ENCODE measurements at regions not wholly inside any gene's neighbourhood (a gene's known extent, or its start where the extent isn't known, plus 50 kb on each side); places are given as distances from the start of the nearest gene placed in this dataset.

DNA sequence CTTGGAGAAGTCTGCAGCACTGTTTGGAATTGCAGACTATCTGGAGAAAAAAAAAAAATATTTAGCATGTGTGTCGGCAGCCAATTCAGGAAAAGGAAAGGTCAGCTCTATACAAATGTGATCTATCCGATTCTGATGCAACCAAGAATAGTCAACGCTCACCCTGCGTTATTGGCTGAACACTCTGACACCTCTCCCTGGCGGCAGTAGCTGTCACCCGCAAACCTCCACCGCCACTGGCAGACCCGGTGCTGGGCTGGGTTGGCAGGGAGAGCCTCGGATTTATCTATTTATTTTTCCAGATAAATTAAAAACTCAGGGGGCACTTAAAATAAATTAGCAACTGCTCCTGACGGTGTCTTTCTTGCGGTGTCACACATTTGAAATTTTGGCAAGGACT is 409.7 kb downstream of the VRK1 start:
- DNase-seq (ENCODE audit: low spot score), result no peak

DNA sequence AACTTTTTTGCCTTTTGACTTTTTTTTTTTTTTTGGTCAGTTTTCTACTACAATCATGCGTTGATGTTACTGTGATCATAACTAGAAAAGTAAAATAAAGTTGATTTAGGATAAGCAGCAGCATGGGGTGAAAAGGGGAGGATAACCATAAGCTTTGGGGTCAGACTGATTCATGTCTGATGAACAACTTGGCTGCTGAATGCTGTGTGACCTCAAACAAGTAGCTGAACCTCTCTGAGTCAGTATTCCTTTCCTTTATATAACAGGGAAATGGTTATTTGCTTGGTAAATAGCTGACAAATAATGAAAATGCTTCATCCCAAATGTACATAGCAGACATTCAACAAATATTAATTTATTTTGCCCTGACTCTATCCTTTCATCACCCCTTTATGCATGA is 413.0 kb downstream of the VRK1 start:
- DNase-seq (ENCODE audit: low spot score), result no peak

DNA sequence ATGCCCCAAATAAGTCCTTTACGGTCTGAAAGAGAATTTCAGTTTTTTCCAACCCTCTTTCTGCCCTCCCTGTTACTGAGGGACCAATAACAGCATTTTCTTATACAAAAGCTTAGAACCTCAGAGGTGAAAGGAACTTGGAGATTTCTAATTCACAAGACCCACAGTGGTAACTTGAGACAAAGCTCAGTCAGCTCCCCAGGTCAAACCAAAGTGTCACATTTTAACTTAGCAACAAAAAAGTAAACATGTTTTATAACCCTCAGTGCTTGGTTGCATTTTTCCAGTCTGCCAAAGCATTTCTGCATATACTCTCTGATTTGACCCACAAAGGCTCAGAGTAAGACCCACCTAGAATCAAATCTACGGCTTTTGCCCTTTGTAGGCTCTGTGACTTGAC is 415.2 kb downstream of the VRK1 start:
- DNase-seq (ENCODE audit: low spot score), result no peak

DNA sequence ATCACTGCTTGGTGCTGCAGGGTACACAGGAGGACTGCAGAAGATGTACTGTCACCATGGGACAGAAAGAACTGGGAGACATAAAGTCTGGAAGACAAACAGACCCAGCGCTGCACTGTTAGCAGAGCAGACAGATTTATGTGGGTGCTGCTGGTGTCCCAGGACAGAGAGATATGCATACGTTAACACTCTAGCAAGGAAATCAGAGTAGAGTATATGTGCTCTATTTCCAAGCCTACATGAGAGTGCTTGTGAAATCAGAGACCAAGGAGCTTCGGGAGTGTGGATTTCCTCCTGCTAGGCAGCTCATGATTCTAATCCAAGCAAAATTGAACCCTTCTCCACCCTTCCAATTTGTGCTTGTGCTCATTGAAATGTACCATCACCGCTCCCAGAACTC is 416.5 kb downstream of the VRK1 start:
- DNase-seq (ENCODE audit: low spot score), result no peak

DNA sequence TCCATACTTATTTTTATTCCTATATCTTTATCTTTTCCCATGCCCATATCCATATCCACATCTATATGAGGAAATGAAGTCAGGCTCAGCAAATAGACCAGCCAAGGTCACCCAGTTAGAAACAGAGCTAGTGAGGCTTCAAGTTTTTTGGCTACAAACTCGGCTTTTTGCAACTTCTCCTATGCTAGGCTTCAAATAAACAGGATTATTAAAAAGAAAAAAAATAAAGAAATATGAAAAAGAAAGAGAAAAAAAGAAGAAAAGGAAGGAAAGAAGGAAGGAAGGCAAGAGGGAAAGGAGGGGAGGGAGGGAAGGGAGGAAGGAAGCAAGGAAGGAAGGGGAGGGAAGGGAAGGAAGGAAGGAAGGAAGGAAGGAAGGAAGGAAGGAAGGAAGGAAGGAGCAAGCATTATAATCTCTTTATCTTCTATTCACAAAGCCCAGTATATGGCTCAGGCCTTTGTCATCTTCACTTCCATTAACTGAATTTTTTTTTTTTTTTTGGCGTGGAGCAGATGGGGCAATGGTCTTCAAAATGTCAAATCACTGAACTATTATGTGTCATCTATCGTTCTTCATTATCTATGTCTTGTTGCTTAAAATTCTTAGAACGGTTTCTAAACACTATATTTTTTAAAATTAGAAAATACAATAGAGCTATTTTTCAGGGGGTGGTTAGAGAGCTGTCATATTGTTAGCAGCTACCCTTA is 418.2 kb downstream of the VRK1 start:
- no peak for DNase-seq (ENCODE audit: low spot score)

DNA sequence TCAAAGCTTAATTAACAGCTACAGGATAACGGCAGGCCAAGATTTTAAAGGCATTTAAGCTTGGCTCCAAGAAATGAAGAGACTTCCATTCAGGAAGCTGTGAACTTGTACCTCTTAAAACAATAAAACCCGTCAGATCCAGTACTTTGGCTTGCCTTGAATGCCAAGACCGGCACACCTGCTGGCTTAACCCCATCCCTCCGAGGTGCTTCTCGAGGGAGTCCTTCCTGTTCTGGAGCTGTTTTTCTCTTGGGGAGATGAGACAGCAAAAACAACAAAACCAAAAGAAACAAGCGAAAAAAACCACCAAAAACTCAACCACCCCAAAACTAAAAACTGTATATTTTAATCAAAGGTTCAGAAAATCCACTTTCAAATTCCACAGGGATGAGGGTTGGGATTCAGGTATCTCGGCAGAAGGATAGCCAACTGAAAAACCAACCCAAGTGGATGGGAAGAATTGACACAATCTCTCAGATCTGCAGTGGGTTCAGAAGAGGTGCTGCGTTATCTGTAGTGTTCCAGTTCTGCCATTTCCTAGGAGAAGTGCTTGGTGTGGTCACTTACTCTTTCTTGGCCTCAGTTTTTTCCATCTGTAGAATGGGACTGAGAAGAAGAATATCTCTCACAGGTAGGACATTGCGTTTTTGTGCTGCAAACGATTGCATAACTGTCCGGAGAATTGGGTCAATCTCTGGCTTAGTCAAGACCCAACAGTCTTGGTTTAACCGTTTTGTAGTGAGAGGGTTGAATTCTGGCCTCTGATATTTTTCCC is 420.1 kb downstream of the VRK1 start:
- no peak for DNase-seq (ENCODE audit: low spot score)

DNA sequence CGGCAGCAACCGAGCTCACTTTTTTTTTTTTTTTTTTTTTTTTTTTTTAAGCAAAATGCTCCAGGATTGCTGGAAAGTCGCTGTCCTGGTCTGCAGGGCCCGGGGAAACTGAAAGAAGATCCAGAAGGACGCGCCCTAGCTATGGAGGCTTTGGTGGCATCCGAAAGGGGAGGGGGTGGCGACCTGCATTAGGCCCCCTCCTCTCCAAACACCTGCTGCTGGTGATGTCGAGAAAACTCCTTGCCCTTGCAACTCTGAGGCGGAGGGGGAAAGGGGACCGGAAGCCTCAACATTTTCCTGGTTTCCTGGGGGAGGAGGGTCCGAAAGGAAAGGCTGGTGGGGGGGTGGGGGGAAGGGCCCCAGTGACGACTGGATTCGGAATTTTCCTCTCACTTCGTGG is 421.1 kb downstream of the VRK1 start:
- DNase-seq (ENCODE audit: low spot score), result no peak

DNA sequence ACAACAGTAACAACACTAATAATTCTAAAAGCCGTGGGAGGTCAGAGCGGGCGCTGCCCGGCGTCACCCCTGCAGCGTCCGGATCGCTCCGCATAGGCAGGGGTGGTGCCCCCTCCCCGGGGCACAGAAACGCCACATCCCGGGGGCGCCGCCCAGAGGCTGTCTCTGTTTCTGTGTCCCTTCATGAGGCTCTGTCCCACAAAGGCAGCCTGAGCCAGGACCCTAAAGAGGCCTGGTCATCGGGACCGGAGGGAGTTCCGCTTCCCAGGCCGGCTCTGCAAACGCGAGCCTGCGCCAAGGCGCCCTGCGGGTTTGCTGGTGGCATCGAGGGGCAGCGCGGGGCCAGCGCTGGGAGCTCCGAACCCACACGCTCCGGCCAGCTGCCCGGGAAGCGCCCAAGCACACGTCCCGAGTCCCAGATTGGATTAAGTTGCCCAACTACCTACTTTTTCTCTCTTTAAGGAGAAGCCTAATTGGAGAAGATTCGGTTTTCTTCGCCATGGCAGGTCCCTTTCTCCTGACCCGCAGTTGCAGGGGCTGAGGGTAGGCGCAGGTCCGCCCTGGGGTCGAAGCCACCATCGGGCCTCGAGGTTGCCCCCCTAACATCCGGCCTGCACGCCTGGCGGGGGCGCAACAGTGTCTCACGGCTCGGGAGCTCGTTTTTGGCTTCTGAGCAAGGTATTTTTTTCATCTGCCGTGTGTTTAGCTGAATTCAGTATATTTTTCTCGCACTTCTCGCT is 421.7 kb downstream of the VRK1 start:
- no peak for DNase-seq (ENCODE audit: low spot score)

DNA sequence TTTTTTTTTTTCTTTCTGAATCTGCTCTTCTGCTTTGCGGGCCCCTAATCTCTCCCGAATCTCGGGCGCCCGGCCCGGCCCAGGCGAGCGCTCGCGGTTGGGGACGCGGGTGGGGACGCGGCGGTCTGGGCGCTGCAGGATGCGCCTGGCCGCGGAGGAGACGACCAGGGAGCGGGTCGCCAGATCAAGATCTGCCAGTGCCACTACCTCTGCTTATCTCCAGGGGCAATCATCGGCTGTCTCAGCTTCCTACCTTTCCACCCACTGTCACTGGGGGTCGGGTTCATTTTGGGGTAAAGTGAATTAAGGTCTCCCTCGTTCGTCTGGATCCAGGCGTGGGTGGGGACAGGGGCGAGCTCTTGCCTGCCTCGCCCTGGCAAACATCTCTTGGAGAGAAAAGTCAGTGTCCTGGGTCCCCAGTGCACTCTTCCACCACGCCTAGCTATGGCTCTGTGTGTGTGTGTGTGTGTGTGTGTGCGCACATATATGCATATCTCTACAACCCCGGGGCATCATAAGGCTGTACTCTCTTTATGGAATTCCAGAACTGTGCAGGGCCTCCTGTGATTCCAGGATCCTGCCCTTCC is 422.3 kb downstream of the VRK1 start:
- DNase-seq (ENCODE audit: low spot score), result no peak

DNA sequence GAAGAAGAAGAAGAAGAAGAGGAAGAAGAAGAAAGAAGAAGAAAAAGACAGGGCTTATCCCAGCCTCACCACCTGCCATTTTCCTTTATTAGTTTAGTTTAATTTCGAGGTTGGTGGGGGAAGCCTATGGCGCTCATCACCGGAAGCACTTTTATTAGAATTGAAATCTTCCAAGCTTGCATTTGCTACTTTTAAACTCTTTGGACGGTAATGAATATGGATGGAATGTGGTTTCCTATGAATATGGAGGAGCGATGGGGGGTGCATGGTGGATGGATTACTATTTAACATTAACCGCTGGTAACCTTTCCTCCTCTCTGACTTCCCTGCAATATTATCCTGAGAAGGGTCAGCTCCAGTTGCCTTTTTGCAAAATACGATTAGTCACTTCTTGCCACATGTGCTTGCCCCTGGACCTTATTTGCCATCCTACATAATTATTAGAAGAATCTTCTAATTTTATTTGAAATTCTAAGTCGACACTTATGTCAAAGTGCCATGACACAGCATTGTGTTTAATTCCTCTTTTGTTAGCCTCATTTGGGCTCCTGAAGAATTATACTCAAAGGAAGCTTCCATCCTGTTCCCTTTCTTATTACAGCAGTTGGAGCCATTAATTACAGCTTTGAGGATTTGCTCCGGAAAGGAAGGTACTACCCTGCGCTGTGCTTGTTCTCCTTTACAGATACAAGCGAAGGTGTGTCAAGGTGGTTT is 424.5 kb downstream of the VRK1 start:
- no peak for DNase-seq (ENCODE audit: low spot score)

DNA sequence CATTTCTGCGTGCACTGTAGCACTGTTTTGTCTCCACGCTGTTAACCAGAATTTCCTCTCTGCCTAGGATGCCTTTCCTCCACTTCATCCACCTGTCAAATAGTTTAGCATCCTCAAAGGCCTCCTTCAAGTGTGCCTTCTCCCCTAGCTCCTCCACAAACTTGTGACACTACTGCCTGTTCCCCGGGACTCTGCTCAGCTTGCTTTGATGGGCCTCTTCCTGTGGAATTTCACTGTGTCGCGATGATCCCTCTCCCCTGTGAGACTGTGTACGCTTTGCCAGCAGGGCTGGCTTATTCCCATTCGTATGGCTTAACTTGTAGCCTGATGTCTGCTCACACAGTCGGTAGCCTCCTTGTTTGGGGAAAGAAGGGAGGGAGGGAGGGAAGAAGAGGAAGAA is 426.8 kb downstream of the VRK1 start:
- no peak for DNase-seq (ENCODE audit: low spot score)

DNA sequence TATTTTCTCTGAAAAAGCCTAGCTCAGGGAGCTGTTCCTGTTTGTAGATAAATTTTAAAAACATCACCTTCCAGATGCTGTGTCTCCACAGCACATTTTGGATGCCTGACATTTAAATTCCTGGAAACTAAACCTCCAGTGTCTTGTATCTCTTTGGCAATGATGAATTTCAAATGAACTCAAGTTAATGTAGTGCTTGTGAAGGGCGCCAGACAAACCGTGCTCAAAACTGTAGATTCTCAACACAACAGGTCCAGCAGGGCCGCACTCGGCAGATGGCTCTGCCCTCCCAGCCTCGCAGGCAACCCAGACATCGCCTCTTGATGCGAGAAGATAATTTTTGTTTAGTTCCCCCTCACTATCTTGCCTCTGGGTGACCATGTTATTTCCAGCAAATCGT is 432.9 kb downstream of the VRK1 start:
- DNase-seq (ENCODE audit: low spot score), result no peak

DNA sequence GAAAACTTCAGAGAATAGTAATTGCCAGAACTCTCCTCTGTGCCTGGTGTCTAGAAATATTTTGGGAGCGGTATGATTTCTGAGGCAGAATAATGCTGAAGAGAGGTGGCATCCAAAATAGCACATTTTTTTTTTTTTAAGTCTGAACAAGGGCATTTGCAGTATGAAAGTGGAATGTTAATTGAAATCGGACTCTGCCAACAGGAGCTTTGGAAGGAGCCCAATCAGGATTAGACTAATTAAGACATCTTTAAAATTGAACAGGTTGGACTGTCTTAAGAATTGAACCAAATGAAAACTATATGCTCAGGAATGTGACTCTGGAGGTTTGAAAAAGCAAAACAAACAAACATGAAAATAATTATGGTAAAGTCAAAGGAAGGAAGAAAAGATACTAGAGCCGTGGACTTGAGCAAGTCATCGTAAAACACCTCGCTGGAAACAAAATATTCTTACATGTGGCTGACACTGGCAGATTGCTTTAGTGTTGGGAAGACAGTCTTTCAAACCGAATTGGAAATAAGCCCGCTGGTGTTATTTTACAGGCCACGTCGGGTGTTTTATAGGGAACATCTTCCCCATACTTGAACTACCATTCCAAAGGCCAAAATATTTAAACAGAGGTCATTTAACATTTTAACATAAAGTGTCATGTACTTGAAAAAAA is 436.3 kb downstream of the VRK1 start:
- no peak for DNase-seq (ENCODE audit: low spot score)

DNA sequence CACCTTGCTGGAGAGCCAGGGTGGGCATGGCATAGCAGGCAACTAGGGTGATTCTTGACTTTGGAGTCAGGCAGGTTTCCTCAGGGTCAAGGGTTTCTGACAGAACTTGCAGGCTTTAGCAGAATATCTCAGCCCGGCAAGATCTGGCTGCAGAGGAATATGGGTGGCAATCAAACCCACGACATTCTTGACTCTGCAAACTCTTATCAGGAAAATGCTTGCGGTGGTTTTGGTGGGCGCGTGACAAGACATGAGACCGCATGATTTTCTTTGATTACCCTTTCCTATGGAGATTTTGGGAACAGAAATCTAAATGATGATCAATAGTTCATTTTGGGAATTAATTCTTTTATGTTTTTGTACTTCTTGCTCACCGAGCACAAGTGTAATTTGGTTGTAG is 449.5 kb downstream of the VRK1 start:
- no peak for DNase-seq (ENCODE audit: low spot score)

DNA sequence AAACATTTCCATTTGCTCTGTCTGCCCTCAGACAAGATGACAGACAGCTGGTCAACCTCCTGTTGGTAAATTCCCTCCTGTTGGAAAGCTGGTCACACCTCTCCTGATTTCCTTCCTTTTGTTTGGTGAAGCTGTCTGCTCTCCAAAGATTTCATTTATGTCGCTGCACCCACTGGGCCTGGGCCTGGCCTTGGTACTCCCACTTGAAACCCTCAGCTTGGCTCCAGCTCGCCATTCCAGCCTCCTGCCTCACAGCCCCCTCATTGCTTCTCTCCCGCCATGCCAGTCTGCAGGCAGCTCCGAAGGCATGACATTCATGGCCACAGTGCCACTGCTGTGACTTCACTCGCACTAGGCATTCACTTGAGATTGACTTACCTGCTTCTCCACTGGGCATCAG is 451.8 kb downstream of the VRK1 start:
- DNase-seq (ENCODE audit: low spot score), result no peak

DNA sequence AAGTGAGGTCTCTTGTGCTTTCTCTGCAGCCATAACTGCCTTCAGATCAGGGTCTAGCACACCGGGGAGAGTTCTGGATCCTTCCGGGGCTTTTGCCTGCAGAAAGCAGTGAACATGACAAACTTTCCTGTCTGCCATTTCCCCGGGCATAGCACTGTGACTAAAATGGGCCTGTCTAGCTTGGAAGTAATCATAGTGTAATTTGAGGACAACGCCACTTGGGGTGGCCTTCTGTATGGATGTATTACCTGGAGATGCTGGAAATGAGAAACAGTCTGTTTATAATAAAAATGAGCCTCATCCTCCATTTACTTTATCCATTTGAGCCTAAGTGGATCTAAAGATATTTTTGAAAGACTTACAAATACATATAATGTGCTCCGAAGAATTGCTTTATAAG is 453.7 kb downstream of the VRK1 start:
- DNase-seq (ENCODE audit: low spot score), result no peak

DNA sequence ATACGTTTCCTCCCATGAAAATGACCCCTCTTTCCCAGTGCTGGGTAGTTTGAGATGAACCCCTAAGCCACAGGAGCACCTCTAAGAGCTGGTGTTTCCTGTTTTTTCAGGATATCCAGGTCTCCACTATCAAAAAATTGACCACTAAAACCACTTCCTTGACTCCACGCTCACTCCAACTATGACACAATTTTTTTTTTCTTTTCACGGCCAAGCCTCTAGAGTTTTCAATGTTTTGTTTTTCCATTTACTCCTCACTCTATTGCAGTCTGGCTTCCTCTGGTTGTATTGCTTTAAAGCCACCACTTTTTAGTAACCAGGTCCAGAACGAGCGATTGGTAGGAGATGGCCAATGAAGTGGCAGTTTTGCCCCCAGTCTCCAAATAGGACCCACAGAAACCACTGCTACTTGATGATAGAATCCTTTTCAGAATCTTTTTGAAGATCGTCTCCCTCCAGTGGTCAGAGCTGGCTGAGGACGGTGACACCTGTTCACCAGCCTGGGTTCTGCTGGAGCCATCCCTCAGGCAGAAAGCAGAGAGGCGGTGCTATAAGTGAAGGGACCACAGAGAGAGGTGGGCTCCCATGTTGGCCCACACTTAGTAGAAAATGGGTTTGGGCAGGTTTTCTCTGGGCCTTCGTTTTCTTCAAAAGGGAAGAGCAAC is 454.4 kb downstream of the VRK1 start:
- DNase-seq (ENCODE audit: low spot score), result no peak

DNA sequence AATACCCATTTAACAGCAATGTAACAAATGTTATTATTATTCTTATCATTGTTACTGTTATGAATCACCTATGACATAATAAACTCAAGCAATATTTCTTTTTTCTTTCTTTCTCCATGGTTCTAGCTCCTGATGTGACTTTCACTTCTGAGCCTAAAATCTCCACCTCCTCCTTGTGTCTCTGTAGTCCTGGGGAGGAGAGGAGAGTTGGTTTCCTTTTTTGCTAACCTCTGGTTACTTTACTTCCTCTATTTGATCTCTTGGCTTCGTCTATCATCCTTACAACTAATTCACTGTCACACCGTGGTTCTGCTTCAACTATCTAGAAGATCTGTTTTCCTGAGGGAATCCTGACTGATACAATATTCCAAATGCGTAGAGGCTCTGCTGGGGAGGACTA is 456.6 kb downstream of the VRK1 start:
- DNase-seq (ENCODE audit: low spot score), result no peak

DNA sequence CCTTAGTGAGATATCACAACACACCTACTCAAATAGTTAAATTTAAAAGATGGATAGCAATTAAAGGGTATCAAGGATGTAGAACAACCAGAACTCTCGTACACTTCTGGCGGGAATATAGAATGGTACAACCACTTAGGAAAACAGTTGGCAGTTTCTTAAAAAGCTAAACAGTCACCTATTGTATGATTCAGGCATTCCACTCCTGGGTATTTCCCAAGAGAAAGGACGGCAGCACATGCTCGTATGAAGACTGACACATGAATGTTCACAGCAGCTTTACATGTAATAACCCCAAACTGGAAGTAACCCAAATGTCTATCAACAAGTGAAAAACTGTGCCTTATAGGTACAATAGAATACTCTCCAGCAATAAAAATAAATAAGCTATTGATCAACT is 465.2 kb downstream of the VRK1 start:
- DNase-seq (ENCODE audit: low spot score), result no peak

DNA sequence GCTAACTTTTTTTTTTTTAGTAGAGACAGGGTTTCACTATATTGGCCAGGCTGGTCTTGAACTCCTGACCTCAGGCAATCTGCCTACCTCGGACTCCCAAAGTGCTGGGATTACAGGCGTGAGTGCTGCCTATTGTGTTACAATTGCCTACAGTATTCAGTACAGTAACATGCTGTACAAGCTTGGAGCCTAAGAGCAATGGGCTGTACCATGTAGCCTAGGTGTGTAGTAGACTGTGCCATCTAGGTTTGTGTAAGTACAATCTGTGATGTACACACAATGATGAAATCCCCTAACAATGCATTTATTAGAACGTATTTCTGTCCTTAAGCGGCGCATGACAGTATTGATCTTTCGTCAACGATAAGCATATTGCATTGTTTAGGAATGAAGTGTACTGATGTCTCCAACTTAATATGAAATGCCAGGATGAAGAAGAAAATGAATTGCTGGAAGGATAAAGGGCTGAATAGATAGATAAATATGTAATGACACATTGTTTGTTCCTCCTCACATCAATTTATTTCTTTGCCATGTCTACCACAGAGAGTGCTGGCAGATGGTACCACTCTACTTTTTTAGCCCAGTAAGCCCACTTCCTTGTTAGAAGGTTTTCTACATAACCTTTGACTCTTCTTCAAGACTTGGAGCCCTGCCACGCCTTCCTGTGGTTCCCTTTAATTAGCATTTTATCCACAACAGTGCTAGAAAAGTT is 467.5 kb downstream of the VRK1 start:
- no peak for DNase-seq (ENCODE audit: low spot score)
